ENCODE measurements at regions not wholly inside any gene's neighbourhood (a gene's known extent, or its start where the extent isn't known, plus 50 kb on each side); places are given as distances from the start of the nearest gene placed in this dataset.

- Histone ChIP-seq H3K27me3 (ENCODE audit: low read length) (no peaks in the 10 kb centered on the region), H3K4me1 (ENCODE audit: low read length) (no peaks in the 10 kb centered on the region), H3K4me2 (ENCODE audit: low read depth, low read length, poor library complexity, severe bottlenecking) (no peak overlapping the region), H3K4me3 (ENCODE audit: low read length) (no peak overlapping the region), H3K36me3 (ENCODE audit: insufficient read depth, low read length) (no peaks in the 10 kb centered on the region), H3K9ac (ENCODE audit: low read length) (no peak overlapping the region), H3K9me3 (ENCODE audit: low read length) (no peaks in the 10 kb centered on the region), H3K9me2 (replicated peaks; ENCODE audit: insufficient read depth, low read length) (no peaks in the 10 kb centered on the region), H2AFZ (ENCODE audit: low read length) (no peak overlapping the region), H3K27ac (ENCODE audit: low read length) (no peak overlapping the region), H3K79me2 (ENCODE audit: low read length) (no peaks in the 10 kb centered on the region), H4K20me1 (ENCODE audit: insufficient read depth, low read depth, low read length) (no peaks in the 10 kb centered on the region)
- DNase-seq: no peak
These were observed 74.1 kb upstream of the JUN start for GRCh38 chr1:58857680-58858673.

DNA sequence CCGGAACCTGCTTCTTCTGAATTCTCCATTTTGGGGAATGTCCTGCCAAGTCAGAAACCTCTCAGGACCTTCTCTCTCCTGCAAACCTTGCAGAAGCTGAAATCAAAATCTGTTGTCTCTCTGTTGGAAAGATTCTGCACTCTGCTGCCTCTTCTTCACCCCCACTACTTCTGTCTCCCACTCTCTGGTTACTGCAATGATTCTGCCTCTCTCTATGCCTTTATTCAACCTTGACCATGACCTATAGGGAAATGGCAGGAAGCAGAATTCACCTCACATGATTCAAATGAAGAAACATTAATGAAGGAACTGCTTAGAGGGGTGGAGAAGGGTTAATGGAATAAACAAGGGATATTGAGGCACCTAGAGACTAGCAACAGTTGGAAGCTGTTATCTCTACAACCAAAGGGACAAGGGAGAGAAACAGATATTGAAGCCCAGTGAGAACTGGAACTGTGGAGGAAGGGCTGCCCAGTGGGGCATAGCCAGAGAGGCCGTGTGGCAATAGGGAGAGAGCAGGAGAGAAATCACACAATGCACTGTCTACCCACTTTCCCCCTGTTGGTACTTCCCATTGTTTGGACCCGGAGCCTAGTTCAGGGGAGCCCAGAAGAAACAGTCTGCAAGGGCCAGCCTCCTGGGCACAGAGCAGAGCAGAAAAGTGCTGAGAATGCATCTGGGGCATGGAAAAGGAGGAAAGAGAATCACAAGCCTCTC, 76.1 kb upstream of the JUN start:
- Histone ChIP-seq H2AFZ (ENCODE audit: low read length) (no peak overlapping the region), H3K4me3 (ENCODE audit: low read length) (no peak overlapping the region), H3K9me3 (ENCODE audit: low read length) (no peaks in the 10 kb centered on the region), H4K20me1 (ENCODE audit: insufficient read depth, low read depth, low read length) (no peaks in the 10 kb centered on the region), H3K4me2 (ENCODE audit: low read depth, low read length, poor library complexity, severe bottlenecking) (no peak overlapping the region), H3K27me3 (ENCODE audit: low read length) (no peaks in the 10 kb centered on the region), H3K79me2 (ENCODE audit: low read length) (no peaks in the 10 kb centered on the region), H3K4me1 (ENCODE audit: low read length) (no peaks in the 10 kb centered on the region), H3K9me2 (replicated peaks; ENCODE audit: insufficient read depth, low read length) (no peaks in the 10 kb centered on the region), H3K36me3 (ENCODE audit: insufficient read depth, low read length) (no peaks in the 10 kb centered on the region), H3K27ac (ENCODE audit: low read length) (no peak overlapping the region), H3K9ac (ENCODE audit: low read length) (no peak overlapping the region)
- no peak for DNase-seq

DNA sequence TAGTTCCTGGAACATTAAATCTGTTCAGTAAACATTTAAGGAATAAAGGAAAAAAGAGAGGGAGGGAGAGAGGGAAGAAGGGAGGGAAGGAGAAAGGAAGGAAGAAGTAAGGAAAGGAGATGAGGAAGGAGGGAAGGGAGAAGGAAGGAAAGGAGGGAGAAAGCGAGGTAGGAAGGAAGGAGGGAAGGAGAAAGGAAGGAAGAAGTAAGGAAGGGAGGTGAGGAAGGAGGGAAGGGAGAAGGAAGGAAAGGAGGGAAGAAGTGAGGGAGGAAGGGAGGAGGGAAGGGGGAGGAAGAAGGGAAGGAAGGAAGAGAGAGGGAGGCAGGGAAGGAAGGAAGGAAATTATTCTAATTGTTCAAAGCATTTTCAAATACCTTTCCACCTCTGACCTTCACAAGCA, 77.2 kb upstream of the JUN start:
- Histone ChIP-seq H2AFZ (ENCODE audit: low read length) (no peak overlapping the region), H3K36me3 (ENCODE audit: insufficient read depth, low read length) (no peaks in the 10 kb centered on the region), H3K9ac (ENCODE audit: low read length) (no peak overlapping the region), H3K79me2 (ENCODE audit: low read length) (no peaks in the 10 kb centered on the region), H3K27me3 (ENCODE audit: low read length) (no peaks in the 10 kb centered on the region), H3K9me3 (ENCODE audit: low read length) (no peaks in the 10 kb centered on the region), H3K27ac (ENCODE audit: low read length) (no peak overlapping the region), H3K4me2 (ENCODE audit: low read depth, low read length, poor library complexity, severe bottlenecking) (no peak overlapping the region), H4K20me1 (ENCODE audit: insufficient read depth, low read depth, low read length) (no peaks in the 10 kb centered on the region), H3K9me2 (replicated peaks; ENCODE audit: insufficient read depth, low read length) (no peaks in the 10 kb centered on the region), H3K4me1 (ENCODE audit: low read length) (no peaks in the 10 kb centered on the region), H3K4me3 (ENCODE audit: low read length) (no peak overlapping the region)
- DNase-seq: no peak

DNA sequence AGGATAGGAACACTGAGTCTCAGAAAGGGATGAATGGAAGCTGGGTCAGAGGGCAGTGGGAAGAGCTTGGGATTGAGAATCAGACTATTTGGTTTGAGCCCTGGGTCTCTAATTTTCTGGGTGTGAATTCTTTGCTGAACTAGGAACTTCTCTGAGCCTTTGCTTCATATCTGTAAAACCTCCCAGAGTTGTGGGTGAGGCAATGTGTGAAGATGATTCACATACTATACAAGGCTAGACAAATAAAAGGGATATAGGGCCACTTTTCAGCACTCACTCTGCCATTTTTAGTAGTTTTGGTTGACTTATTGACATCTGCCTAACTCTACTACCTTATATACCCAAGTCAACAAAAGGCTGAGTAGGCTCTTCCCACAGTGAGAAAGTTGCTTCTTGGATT, 77.7 kb upstream of the JUN start:
- DNase-seq: no peak
- Histone ChIP-seq H3K4me2 (ENCODE audit: low read depth, low read length, poor library complexity, severe bottlenecking) (no peak overlapping the region), H3K9me2 (replicated peaks; ENCODE audit: insufficient read depth, low read length) (no peaks in the 10 kb centered on the region), H3K27ac (ENCODE audit: low read length) (no peak overlapping the region), H4K20me1 (ENCODE audit: insufficient read depth, low read depth, low read length) (no peaks in the 10 kb centered on the region), H3K4me1 (ENCODE audit: low read length) (no peaks in the 10 kb centered on the region), H3K9me3 (ENCODE audit: low read length) (no peaks in the 10 kb centered on the region), H2AFZ (ENCODE audit: low read length) (no peak overlapping the region), H3K79me2 (ENCODE audit: low read length) (no peaks in the 10 kb centered on the region), H3K9ac (ENCODE audit: low read length) (no peak overlapping the region), H3K27me3 (ENCODE audit: low read length) (no peaks in the 10 kb centered on the region), H3K4me3 (ENCODE audit: low read length) (no peak overlapping the region), H3K36me3 (ENCODE audit: insufficient read depth, low read length) (no peaks in the 10 kb centered on the region)

DNA sequence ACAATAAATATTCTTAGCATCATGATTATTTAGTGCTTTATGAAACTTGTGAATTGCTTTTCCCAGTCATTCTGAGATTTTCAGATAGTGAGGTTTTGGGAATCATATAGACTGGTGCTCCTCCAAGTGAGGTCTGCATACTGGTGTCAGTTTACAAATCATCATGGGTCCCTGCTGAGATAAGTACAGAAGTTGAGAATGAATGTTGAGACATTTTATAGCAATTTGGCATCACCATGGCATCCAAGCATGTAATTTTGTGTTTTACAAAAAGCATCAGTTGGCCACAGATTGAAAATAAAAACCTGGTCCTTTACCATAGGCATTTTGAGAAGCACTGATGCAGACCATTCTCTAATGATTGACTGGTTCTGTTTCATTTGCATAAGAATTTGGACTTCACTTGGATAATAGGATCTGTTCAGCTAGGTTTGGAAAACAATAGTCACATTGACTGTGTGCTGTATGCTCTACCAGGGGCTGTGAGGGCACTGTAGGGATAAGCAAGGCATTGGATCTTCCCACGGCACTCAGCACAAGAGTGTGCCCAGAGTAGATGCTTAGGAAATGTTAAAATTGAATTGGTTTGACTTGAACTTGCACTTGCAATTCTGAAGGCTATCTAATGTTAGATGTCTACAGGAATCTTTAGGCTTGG, 79.0 kb upstream of the JUN start:
- H3K36me3 ChIP-seq (ENCODE audit: insufficient read depth, low read length): no peaks in the 10 kb centered on the region
- no peaks in the 10 kb centered on the region for H3K27me3 ChIP-seq (ENCODE audit: low read length)
- H3K79me2 ChIP-seq (ENCODE audit: low read length): no peaks in the 10 kb centered on the region
- H3K9me3 ChIP-seq (ENCODE audit: low read length): no peaks in the 10 kb centered on the region
- no peak overlapping the region for H3K27ac ChIP-seq (ENCODE audit: low read length)
- H2AFZ ChIP-seq (ENCODE audit: low read length): no peak overlapping the region
- no peak overlapping the region for H3K4me3 ChIP-seq (ENCODE audit: low read length)
- no peak overlapping the region for H3K9ac ChIP-seq (ENCODE audit: low read length)
- H3K4me2 ChIP-seq (ENCODE audit: low read depth, low read length, poor library complexity, severe bottlenecking): no peak overlapping the region
- no peak for DNase-seq
- H3K4me1 ChIP-seq (ENCODE audit: low read length): no peaks in the 10 kb centered on the region
- no peaks in the 10 kb centered on the region for H3K9me2 ChIP-seq (replicated peaks; ENCODE audit: insufficient read depth, low read length)
- no peaks in the 10 kb centered on the region for H4K20me1 ChIP-seq (ENCODE audit: insufficient read depth, low read depth, low read length)

DNA sequence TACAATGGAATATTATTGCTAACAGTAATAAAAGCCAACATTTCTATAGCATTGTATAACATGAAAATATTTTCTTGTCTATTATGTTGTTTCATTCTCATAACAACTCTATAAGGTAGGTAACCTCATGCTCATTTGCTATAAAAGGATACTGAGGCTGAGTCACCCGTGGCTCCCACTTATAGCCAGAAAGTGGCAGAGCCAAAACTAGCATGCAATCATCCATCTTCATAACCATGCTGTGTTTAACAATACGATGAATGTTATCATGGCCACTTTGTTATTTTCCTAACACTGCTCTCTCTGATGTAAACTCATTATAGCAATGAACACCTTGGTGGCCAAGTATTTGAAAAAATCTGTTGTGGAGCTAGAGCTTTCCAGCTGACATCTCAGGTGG, 80.8 kb upstream of the JUN start:
- no peak for DNase-seq
- no peaks in the 10 kb centered on the region for H3K36me3 ChIP-seq (ENCODE audit: insufficient read depth, low read length)
- no peaks in the 10 kb centered on the region for H4K20me1 ChIP-seq (ENCODE audit: insufficient read depth, low read depth, low read length)
- no peak overlapping the region for H3K27ac ChIP-seq (ENCODE audit: low read length)
- no peak overlapping the region for H3K9ac ChIP-seq (ENCODE audit: low read length)
- H3K4me2 ChIP-seq (ENCODE audit: low read depth, low read length, poor library complexity, severe bottlenecking): no peak overlapping the region
- H3K9me2 ChIP-seq (replicated peaks; ENCODE audit: insufficient read depth, low read length): no peaks in the 10 kb centered on the region
- H2AFZ ChIP-seq (ENCODE audit: low read length): no peak overlapping the region
- no peaks in the 10 kb centered on the region for H3K9me3 ChIP-seq (ENCODE audit: low read length)
- H3K4me3 ChIP-seq (ENCODE audit: low read length): no peak overlapping the region
- no peaks in the 10 kb centered on the region for H3K4me1 ChIP-seq (ENCODE audit: low read length)
- H3K79me2 ChIP-seq (ENCODE audit: low read length): no peaks in the 10 kb centered on the region
- H3K27me3 ChIP-seq (ENCODE audit: low read length): no peaks in the 10 kb centered on the region

GRCh38 chr1:58866578-58866977, 82.7 kb upstream of the JUN start:
- Histone ChIP-seq H3K4me1 (ENCODE audit: low read length) (no peaks in the 10 kb centered on the region), H3K4me3 (ENCODE audit: low read length) (no peak overlapping the region), H3K27ac (ENCODE audit: low read length) (no peak overlapping the region), H4K20me1 (ENCODE audit: insufficient read depth, low read depth, low read length) (no peaks in the 10 kb centered on the region), H3K79me2 (ENCODE audit: low read length) (no peaks in the 10 kb centered on the region), H3K9ac (ENCODE audit: low read length) (no peak overlapping the region), H3K36me3 (ENCODE audit: insufficient read depth, low read length) (no peaks in the 10 kb centered on the region), H3K9me2 (replicated peaks; ENCODE audit: insufficient read depth, low read length) (no peaks in the 10 kb centered on the region), H2AFZ (ENCODE audit: low read length) (no peak overlapping the region), H3K27me3 (ENCODE audit: low read length) (no peaks in the 10 kb centered on the region), H3K9me3 (ENCODE audit: low read length) (no peaks in the 10 kb centered on the region), H3K4me2 (ENCODE audit: low read depth, low read length, poor library complexity, severe bottlenecking) (no peak overlapping the region)
- DNase-seq: no peak

DNA sequence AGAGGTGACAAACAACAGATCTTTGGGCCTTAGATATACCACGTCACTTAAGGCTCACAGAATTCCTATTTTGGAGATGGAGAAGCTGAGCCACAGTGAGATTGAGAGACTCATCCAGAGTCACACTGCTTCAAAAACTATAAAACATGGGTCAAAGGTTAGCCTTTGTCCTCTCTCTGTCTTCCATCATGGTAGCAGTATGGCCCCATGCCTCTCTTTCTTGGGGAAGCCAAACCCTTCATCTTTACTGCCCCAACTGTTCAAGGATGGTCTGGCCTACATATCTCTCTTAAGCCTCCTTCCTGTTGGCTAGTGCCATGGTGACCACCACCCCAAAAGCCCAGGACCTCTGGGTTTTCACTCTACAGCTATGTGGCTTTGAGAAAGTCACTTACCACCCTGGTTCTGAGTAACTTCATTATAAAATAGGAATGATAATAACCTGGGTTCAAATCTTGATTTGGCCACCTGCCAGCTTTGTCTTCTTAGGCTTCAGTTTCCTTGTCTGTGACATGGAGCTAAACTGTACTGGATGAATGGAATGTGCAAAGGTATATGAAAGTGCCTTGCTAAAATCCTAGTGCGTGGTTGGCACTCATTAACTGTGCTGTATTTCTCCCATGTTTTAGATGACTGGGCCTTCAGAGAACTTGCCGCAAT, 85.9 kb upstream of the JUN start:
- Histone ChIP-seq H3K27ac (ENCODE audit: low read length) (no peak overlapping the region), H3K36me3 (ENCODE audit: insufficient read depth, low read length) (no peaks in the 10 kb centered on the region), H3K4me2 (ENCODE audit: low read depth, low read length, poor library complexity, severe bottlenecking) (no peak overlapping the region), H3K9me2 (replicated peaks; ENCODE audit: insufficient read depth, low read length) (no peaks in the 10 kb centered on the region), H4K20me1 (ENCODE audit: insufficient read depth, low read depth, low read length) (no peaks in the 10 kb centered on the region), H3K9ac (ENCODE audit: low read length) (no peak overlapping the region), H3K4me3 (ENCODE audit: low read length) (no peak overlapping the region), H3K79me2 (ENCODE audit: low read length) (no peaks in the 10 kb centered on the region), H3K9me3 (ENCODE audit: low read length) (no peaks in the 10 kb centered on the region), H3K4me1 (ENCODE audit: low read length) (no peaks in the 10 kb centered on the region), H2AFZ (ENCODE audit: low read length) (no peak overlapping the region), H3K27me3 (ENCODE audit: low read length) (no peaks in the 10 kb centered on the region)
- no peak for DNase-seq

All from Karpas-422 (cell line).